Karpas-422 (cell line): ENCODE measurements at regions not wholly inside any gene's neighbourhood (a gene's known extent, or its start where the extent isn't known, plus 50 kb on each side); places are given as distances from the start of the nearest gene placed in this dataset.

Experiments used
- DNase-seq: peaks from one replicate; pipeline ENCODE4 v3.0.0-alpha.2; 2015
- H2AFZ ChIP-seq: fragments of 200-600 bp; sonication (generic); 2 replicates; pipeline ENCODE4 v1.6.1; 2014; ENCODE audit warnings: antibody characterized with exemption, low read length, mixed read lengths
- H3K27ac ChIP-seq: fragments of 200-600 bp; sonication (generic); 2 replicates; pipeline ENCODE4 v1.5.1; 2014; ENCODE audit warnings: mild to moderate bottlenecking, low read length, moderate library complexity
- H3K27me3 ChIP-seq: fragments of 200-600 bp; sonication (generic); 2 replicates; pipeline ENCODE4 v1.6.1; 2014; ENCODE audit warnings: low read length, mixed read lengths
- H3K36me3 ChIP-seq: fragments of 200-600 bp; sonication (generic); 2 replicates; pipeline ENCODE4 v1.6.1; 2014; ENCODE audit warnings: low read length, mixed read lengths; ENCODE audit not compliant: insufficient read depth
- H3K4me1 ChIP-seq: fragments of 200-600 bp; sonication (generic); 2 replicates; pipeline ENCODE4 v1.6.1; 2014; ENCODE audit warnings: mild to moderate bottlenecking, low read length, mixed read lengths
- H3K4me2 ChIP-seq: fragments of 200-600 bp; sonication (generic); 2 replicates; pipeline ENCODE4 v1.6.1; 2014; ENCODE audit warnings: low read length, low read depth, mild to moderate bottlenecking; ENCODE audit not compliant: poor library complexity, severe bottlenecking
- H3K4me3 ChIP-seq: fragments of 200-600 bp; sonication (generic); 2 replicates; pipeline ENCODE4 v1.5.1; 2014; ENCODE audit warnings: mild to moderate bottlenecking, antibody characterized with exemption, low read length, mixed read lengths
- H3K79me2 ChIP-seq: fragments of 200-600 bp; sonication (generic); 2 replicates; pipeline ENCODE4 v1.6.1; 2014; ENCODE audit warnings: mild to moderate bottlenecking, low read length, mixed read lengths
- H3K9ac ChIP-seq: fragments of 200-600 bp; sonication (generic); 2 replicates; pipeline ENCODE4 v1.6.0; 2014; ENCODE audit warnings: low read length
- H3K9me2 ChIP-seq: fragments of 200-600 bp; sonication (generic), shearing (Covaris generic); replicated peaks from 2 replicates; pipeline ENCODE4 v1.6.0; 2014; ENCODE audit warnings: mild to moderate bottlenecking, low read length, moderate library complexity; ENCODE audit not compliant: insufficient read depth
- H3K9me3 ChIP-seq: fragments of 300-700, 200-600 bp; sonication (generic); 2 replicates; pipeline ENCODE4 v1.6.1; 2014; ENCODE audit warnings: low read length, mixed read lengths
- H4K20me1 ChIP-seq: fragments of 200-600 bp; sonication (generic); 2 replicates; pipeline ENCODE4 v1.6.1; 2014; ENCODE audit warnings: mild to moderate bottlenecking, antibody characterized with exemption, low read length, low read depth; ENCODE audit not compliant: insufficient read depth

DNA sequence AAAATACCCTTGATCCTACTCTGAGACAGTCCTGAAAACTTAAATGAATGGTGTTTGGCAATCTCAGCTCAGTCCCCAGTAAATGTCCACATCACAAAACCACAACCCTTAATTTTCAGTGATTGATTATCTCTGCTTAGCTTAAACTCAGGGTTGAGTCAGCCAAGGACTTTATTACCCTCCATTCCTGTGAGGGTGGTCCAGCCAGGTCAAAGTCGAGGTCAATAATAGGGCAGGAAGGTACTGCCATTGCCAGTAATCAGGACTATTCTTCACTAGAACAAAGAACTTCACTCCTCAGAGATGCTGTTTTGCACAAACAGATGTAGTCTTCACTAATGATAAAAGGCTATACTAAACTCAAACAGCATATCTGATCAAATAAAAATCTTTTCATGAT lies 499.4 kb downstream of the ISL1 start:
- Histone ChIP-seq H2AFZ (no peak overlapping the region), H3K27me3 (no peaks in the 10 kb centered on the region), H3K9me3 (no peaks in the 10 kb centered on the region), H3K9ac (no peak overlapping the region), H3K4me3 (no peak overlapping the region), H3K79me2 (no peaks in the 10 kb centered on the region), H3K4me1 (no peaks in the 10 kb centered on the region), H4K20me1 (no peaks in the 10 kb centered on the region), H3K4me2 (no peak overlapping the region), H3K27ac (no peak overlapping the region), H3K36me3 (no peaks in the 10 kb centered on the region), H3K9me2 (no peaks in the 10 kb centered on the region)
- DNase-seq = no peak

DNA sequence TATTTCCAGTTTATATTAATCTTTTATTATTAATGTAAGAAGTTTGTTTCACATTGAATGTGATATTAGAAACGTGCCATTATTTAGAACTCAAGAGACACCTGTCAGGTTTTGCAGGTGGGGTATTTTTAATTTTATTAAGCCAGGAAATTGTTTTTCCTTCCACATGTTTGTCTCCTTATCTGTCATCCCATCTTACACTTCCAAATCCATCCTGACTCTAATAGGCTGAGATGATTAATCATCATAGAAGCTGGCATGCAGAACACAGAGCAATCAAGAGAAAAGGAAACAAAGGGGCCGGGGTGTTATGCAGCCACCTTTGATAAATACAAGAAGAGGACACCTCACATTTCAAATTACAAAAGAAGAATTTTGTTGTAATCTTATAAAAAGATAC lies 506.5 kb downstream of the ISL1 start:
- H3K9ac ChIP-seq = no peak overlapping the region
- H3K9me2 ChIP-seq = no peaks in the 10 kb centered on the region
- no peaks in the 10 kb centered on the region for H3K27me3 ChIP-seq
- H3K9me3 ChIP-seq = no peaks in the 10 kb centered on the region
- H4K20me1 ChIP-seq = no peaks in the 10 kb centered on the region
- no peak for DNase-seq
- no peak overlapping the region for H3K4me2 ChIP-seq
- no peaks in the 10 kb centered on the region for H3K36me3 ChIP-seq
- no peak overlapping the region for H2AFZ ChIP-seq
- no peaks in the 10 kb centered on the region for H3K79me2 ChIP-seq
- no peak overlapping the region for H3K27ac ChIP-seq
- H3K4me3 ChIP-seq = no peak overlapping the region
- H3K4me1 ChIP-seq = no peaks in the 10 kb centered on the region

DNA sequence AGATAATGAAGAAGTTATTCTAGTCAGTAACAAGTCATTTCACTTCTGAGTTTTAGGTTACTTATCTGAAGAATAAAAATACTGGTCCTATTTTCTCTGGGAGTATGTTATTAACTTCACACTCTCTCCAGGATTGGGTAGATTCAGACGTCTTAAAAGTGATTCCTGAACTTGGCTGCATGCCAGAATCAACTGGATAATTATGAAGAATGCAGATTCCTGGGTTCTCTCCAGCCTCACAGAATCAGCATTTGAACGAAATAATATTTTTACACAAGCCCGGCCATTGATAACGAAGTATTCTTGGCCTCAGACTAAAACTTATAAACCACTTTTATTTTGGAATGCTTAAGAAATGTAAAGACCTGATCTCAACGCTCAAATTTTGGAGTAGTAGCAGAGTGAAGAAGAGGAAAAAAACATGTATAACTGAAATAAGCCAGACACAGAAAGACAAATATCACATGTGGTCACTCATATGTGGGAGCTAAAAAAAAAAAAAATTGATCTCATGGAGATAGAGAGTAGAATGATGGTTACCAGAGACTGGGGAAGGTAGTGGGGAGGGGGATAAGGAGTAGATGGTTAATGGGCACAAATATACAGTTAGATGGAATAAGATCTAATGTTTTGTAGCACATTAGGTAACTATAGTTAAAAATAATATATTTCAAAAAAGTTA lies 507.3 kb downstream of the ISL1 start:
- Histone ChIP-seq H3K36me3 (no peaks in the 10 kb centered on the region), H3K4me3 (no peak overlapping the region), H3K9me3 (no peaks in the 10 kb centered on the region), H4K20me1 (no peaks in the 10 kb centered on the region), H3K79me2 (no peaks in the 10 kb centered on the region), H2AFZ (no peak overlapping the region), H3K9me2 (no peaks in the 10 kb centered on the region), H3K4me1 (no peaks in the 10 kb centered on the region), H3K27me3 (no peaks in the 10 kb centered on the region), H3K9ac (no peak overlapping the region), H3K4me2 (no peak overlapping the region), H3K27ac (no peak overlapping the region)
- no peak for DNase-seq

DNA sequence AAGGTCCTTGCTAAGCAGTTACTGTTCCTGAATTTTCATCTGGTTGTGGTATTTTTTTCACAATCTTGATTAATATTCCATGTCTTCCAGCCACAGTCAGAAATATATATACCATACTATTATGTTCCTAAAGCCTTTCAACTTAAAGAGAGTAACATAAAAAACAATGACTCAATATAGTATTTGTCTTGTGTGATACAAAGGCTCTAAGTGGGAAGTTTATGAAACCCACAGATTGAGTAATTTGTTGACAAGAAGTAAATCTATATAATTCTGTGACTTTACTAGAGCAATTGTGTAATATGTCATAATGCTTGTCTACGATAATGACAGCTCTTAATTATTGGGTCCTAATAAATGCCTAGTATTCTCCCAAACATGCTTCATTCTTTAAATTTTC lies 509.4 kb downstream of the ISL1 start:
- no peaks in the 10 kb centered on the region for H3K36me3 ChIP-seq
- no peaks in the 10 kb centered on the region for H3K79me2 ChIP-seq
- no peaks in the 10 kb centered on the region for H3K9me3 ChIP-seq
- H3K9ac ChIP-seq = no peak overlapping the region
- no peaks in the 10 kb centered on the region for H4K20me1 ChIP-seq
- H3K27me3 ChIP-seq = no peaks in the 10 kb centered on the region
- no peak overlapping the region for H3K27ac ChIP-seq
- DNase-seq = no peak
- no peak overlapping the region for H3K4me3 ChIP-seq
- H2AFZ ChIP-seq = no peak overlapping the region
- H3K4me1 ChIP-seq = no peaks in the 10 kb centered on the region
- no peak overlapping the region for H3K4me2 ChIP-seq
- H3K9me2 ChIP-seq = no peaks in the 10 kb centered on the region

DNA sequence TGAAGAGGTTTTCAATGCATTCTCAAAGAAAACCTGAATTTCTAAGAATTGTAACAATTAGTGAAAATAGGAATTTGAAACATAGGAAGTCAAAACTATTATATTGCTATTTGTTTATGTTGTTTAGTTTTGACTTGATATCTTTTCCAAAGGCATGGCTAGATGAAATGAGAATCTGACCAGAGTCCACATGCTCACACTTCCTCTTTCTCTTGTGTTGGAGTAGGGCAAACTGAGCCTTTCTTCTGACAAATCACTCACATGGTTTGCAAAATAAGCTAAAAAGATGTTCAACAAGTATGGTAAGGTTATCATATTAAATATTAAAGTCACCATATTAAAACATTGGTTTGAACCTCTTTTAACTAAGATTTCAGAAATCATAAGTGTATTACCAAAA lies 512.6 kb downstream of the ISL1 start:
- Histone ChIP-seq H4K20me1 (no peaks in the 10 kb centered on the region), H3K9me3 (no peaks in the 10 kb centered on the region), H2AFZ (no peak overlapping the region), H3K27me3 (no peaks in the 10 kb centered on the region), H3K4me1 (no peaks in the 10 kb centered on the region), H3K9ac (no peak overlapping the region), H3K27ac (no peak overlapping the region), H3K36me3 (no peaks in the 10 kb centered on the region), H3K4me3 (no peak overlapping the region), H3K4me2 (no peak overlapping the region), H3K9me2 (no peaks in the 10 kb centered on the region), H3K79me2 (no peaks in the 10 kb centered on the region)
- DNase-seq = no peak

DNA sequence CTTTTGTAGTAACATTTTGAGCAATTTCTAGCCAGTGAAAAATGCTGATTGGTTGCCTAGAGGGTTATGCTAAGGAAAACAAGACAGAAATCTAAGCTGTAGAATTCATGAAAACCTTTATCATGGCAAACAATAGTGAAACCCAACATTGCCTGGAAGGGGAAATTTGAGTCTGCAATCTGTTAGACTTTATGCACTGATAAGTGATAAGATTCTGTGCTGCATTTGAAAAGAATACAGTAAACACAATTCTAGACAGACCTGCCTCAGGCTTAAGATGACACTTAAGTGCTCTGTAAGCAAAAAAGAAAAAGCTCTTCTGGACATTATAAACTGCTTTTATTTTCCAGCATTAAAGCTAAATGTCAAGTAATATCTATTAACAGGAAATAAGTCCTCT lies 519.3 kb downstream of the ISL1 start:
- H3K79me2 ChIP-seq = no peaks in the 10 kb centered on the region
- no peak overlapping the region for H2AFZ ChIP-seq
- no peaks in the 10 kb centered on the region for H3K4me1 ChIP-seq
- H3K4me3 ChIP-seq = no peak overlapping the region
- H4K20me1 ChIP-seq = no peaks in the 10 kb centered on the region
- no peaks in the 10 kb centered on the region for H3K9me3 ChIP-seq
- H3K36me3 ChIP-seq = no peaks in the 10 kb centered on the region
- H3K27me3 ChIP-seq = no peaks in the 10 kb centered on the region
- no peak for DNase-seq
- no peak overlapping the region for H3K4me2 ChIP-seq
- no peaks in the 10 kb centered on the region for H3K9me2 ChIP-seq
- no peak overlapping the region for H3K27ac ChIP-seq
- H3K9ac ChIP-seq = no peak overlapping the region

DNA sequence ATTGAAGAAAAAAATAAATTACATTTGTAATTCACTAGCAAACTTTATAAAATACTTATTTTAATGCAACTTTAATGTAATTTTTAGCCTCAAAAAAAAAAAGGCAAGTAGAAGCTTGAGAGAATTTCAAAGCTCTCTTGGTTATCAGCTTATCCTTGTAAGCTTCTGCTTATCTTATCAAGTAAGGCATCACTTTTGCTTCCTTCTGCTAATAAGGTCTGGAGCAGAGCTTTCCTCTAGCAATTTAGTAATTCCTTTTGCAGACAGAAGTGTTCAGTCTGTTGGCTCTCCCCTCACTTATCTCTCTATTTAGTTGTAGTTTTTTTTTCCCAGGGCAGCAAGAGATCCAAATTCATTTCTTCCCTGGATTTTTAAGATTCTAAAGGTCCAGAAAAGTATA lies 525.0 kb downstream of the ISL1 start:
- Histone ChIP-seq H3K36me3 (no peaks in the 10 kb centered on the region), H3K9ac (no peak overlapping the region), H3K9me2 (no peaks in the 10 kb centered on the region), H3K4me1 (no peaks in the 10 kb centered on the region), H3K4me3 (no peak overlapping the region), H3K9me3 (no peaks in the 10 kb centered on the region), H2AFZ (no peak overlapping the region), H3K4me2 (no peak overlapping the region), H4K20me1 (no peaks in the 10 kb centered on the region), H3K79me2 (no peaks in the 10 kb centered on the region), H3K27me3 (no peaks in the 10 kb centered on the region), H3K27ac (no peak overlapping the region)
- DNase-seq = no peak

DNA sequence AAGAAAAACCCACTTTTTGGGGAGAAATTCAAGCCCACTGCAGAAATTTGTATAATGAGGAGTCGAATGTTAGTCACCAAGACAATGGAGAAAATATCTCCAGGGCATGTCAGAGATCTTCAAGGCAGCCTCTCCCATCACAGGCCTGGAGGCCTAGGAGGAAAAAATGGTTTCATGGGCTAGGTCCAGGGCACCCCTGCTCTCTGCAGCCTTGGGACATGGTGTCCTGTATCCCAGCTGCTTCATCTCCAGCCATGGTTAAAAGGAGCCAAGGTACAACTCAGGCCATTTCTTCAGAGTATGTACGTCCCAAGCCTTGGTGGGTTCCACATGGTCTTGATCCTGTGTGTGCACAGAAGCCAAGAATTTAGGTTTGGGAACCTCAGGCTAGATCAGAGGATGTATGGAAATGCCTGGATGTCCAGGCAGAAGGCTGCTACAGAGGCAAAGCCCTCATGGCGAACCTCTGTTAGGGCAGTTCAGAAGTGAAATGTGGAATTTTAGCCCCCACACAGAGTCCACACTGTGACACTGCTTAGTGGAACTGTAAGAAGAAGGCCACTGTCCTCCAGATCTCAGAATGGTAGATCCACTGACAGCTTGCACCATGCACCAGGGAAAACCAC lies 561.4 kb downstream of the ISL1 start:
- no peaks in the 10 kb centered on the region for H3K9me2 ChIP-seq
- no peak overlapping the region for H3K4me3 ChIP-seq
- no peak overlapping the region for H3K27ac ChIP-seq
- H3K9ac ChIP-seq = no peak overlapping the region
- no peaks in the 10 kb centered on the region for H3K27me3 ChIP-seq
- H3K36me3 ChIP-seq = no peaks in the 10 kb centered on the region
- no peak for DNase-seq
- H3K9me3 ChIP-seq = peaks cover 4% of the 10 kb centered on the region
- no peaks in the 10 kb centered on the region for H4K20me1 ChIP-seq
- no peaks in the 10 kb centered on the region for H3K4me1 ChIP-seq
- no peaks in the 10 kb centered on the region for H3K79me2 ChIP-seq
- H3K4me2 ChIP-seq = no peak overlapping the region
- H2AFZ ChIP-seq = no peak overlapping the region
